Keratinocyte (primary cell): ENCODE measurements at regions not wholly inside any gene's neighbourhood (a gene's known extent, or its start where the extent isn't known, plus 50 kb on each side); places are given as distances from the start of the nearest gene placed in this dataset.

ENCODE experiments used
- DNase-seq: peaks from one replicate; pipeline ENCODE4 v3.0.0-alpha.2; 2011; ENCODE audit warnings: low read depth, missing footprints, low spot score
- FAIRE-seq: peaks from 2 replicates; lab custom pipeline; 2011; peaks lifted over from hg19 to GRCh38; lab: Jason Lieb, UNC
- H2AFZ ChIP-seq: 2 replicates; pipeline ENCODE4 v1.6.0; 2012; ENCODE audit warnings: low read length, control low read depth, inconsistent platforms; ENCODE audit not compliant: control insufficient read depth
- H3K27ac ChIP-seq: 2 replicates; pipeline ENCODE4 v1.5.1; 2011; ENCODE audit warnings: low read length; ENCODE audit not compliant: control insufficient read depth, insufficient read depth
- H3K27me3 ChIP-seq: 3 replicates; pipeline ENCODE4 v1.6.0; 2011; ENCODE audit warnings: low read length; ENCODE audit not compliant: control insufficient read depth, insufficient read depth; ENCODE audit errors: extremely low read depth
- H3K36me3 ChIP-seq, 2 experiments: 2 replicates in 1 of 2; 3 replicates in 1 of 2; pipeline ENCODE4 v1.5.1; 2011; ENCODE audit warnings: low read length in 2 of 2, mild to moderate bottlenecking in 1 of 2; ENCODE audit not compliant: control insufficient read depth in 2 of 2, insufficient read depth in 2 of 2; ENCODE audit errors: extremely low read depth in 1 of 2
- H3K4me1 ChIP-seq: 3 replicates; pipeline ENCODE4 v1.5.1; 2011; ENCODE audit warnings: low read length; ENCODE audit not compliant: control insufficient read depth, insufficient read depth; ENCODE audit errors: extremely low read depth
- H3K4me2 ChIP-seq: 3 replicates; pipeline ENCODE4 v1.6.0; 2011; ENCODE audit warnings: low read depth, low read length; ENCODE audit not compliant: control insufficient read depth, insufficient read depth; ENCODE audit errors: extremely low read depth
- H3K4me3 ChIP-seq, 3 experiments: fragments of 200-600 bp in 1 of 3; sonication (generic) in 1 of 3; 2 replicates in 2 of 3; 3 replicates in 1 of 3; pipeline ENCODE4 v1.5.1; 2011 to 2016; ENCODE audit warnings: low read length in 3 of 3, mild to moderate bottlenecking in 3 of 3, control low read depth in 2 of 3, inconsistent platforms in 1 of 3, low read depth in 1 of 3, mixed read lengths in 1 of 3, mixed run types in 1 of 3, moderate library complexity in 1 of 3; ENCODE audit not compliant: control insufficient read depth in 2 of 3, insufficient read depth in 2 of 3; ENCODE audit errors: extremely low read depth in 1 of 3
- H3K79me2 ChIP-seq: 2 replicates; pipeline ENCODE4 v1.6.0; 2012; ENCODE audit warnings: low read length; ENCODE audit not compliant: control insufficient read depth, insufficient read depth
- H3K9ac ChIP-seq: 3 replicates; pipeline ENCODE4 v1.6.0; 2011; ENCODE audit warnings: low read length; ENCODE audit not compliant: control insufficient read depth, insufficient read depth; ENCODE audit errors: extremely low read depth
- H3K9me1 ChIP-seq: 3 replicates; pipeline ENCODE4 v1.6.0; 2011; ENCODE audit warnings: low read length; ENCODE audit not compliant: control insufficient read depth, insufficient read depth; ENCODE audit errors: extremely low read depth
- H3K9me3 ChIP-seq: 2 replicates; pipeline ENCODE4 v1.5.1; 2012; ENCODE audit warnings: low read depth, low read length; ENCODE audit not compliant: control insufficient read depth
- H4K20me1 ChIP-seq: 3 replicates; pipeline ENCODE4 v1.6.0; 2011; ENCODE audit warnings: low read length; ENCODE audit not compliant: control insufficient read depth, insufficient read depth; ENCODE audit errors: extremely low read depth
- EZH2 ChIP-seq: IDR thresholded peaks from one replicate; pipeline ENCODE4 v1.6.1; 2012; ENCODE audit warnings: inconsistent platforms, mild to moderate bottlenecking, low read length, moderate library complexity
- dilution Hi-C: fragments of 300-500 bp; cut with MboI; formaldehyde crosslinking; loops from one replicate; pipeline ENCODE4 v1.7.0; 2020; ENCODE audit warnings: low sequenced_read_pairs; ENCODE audit not compliant: extremely low pct_ligation_motif_present
- TF ChIP-seq, protein P1 (sequence below), 3 experiments: IDR thresholded peaks in 1 of 3; conservative IDR thresholded peaks in 1 of 3; optimal IDR thresholded peaks in 1 of 3; 2 replicates in 2 of 3; 3 replicates in 1 of 3; pipeline versions ENCODE3 to v1.5.1; 2011; ENCODE audit warnings: low read length in 3 of 3, mild to moderate bottlenecking in 3 of 3, moderate library complexity in 2 of 3, control low read depth in 1 of 3, inconsistent platforms in 1 of 3; ENCODE audit not compliant: insufficient read depth in 2 of 3; ENCODE audit errors: extremely low read depth in 1 of 3

DNA sequence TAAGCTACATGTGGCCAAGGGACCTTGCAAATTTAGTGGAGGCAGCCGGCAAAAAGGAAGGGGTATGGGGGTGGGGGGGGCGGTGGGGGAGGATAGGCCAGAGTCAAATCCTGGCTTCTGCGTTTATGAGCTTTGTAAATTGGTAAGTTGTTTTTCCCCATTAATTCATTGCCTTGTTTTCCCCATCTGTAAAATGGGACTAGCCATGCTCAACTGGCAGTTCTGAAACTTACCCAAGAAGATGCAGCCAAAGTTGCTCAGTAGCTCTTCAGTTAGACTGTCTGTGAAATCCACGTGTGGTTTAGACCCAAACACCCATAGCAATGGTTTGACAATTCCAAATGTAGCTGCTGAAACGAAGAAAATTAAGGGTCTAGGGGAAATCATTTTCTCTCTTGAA, 52.3 kb upstream of the FAM89A start:
- H2AFZ ChIP-seq, result no peak overlapping the region
- H3K36me3 ChIP-seq, result no peaks in the 10 kb centered on the region
- H3K9me1 ChIP-seq, result no peaks in the 10 kb centered on the region
- no peaks in the 10 kb centered on the region for H3K79me2 ChIP-seq
- H3K9ac ChIP-seq, result no peak overlapping the region
- no peak overlapping the region for H3K4me3 ChIP-seq
- dilution Hi-C loops, result no loop called here
- FAIRE-seq (no peak), DNase-seq (no peak)
- H3K9me3 ChIP-seq, result no peaks in the 10 kb centered on the region
- H3K4me2 ChIP-seq, result no peak overlapping the region
- no peak for TF ChIP-seq EZH2
- TF ChIP-seq, protein P1, sequence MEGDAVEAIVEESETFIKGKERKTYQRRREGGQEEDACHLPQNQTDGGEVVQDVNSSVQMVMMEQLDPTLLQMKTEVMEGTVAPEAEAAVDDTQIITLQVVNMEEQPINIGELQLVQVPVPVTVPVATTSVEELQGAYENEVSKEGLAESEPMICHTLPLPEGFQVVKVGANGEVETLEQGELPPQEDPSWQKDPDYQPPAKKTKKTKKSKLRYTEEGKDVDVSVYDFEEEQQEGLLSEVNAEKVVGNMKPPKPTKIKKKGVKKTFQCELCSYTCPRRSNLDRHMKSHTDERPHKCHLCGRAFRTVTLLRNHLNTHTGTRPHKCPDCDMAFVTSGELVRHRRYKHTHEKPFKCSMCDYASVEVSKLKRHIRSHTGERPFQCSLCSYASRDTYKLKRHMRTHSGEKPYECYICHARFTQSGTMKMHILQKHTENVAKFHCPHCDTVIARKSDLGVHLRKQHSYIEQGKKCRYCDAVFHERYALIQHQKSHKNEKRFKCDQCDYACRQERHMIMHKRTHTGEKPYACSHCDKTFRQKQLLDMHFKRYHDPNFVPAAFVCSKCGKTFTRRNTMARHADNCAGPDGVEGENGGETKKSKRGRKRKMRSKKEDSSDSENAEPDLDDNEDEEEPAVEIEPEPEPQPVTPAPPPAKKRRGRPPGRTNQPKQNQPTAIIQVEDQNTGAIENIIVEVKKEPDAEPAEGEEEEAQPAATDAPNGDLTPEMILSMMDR (optimal IDR thresholded peaks at IDR 0.05 in 1 of 3, IDR thresholded peaks at IDR 0.05 in 1 of 3, conservative IDR thresholded peaks at IDR 0.05 in 1 of 3; ENCODE audit: extremely low read depth in 1 of 3, insufficient read depth in 2 of 3, low read length in 3 of 3), result no peak
- no peaks in the 10 kb centered on the region for H3K4me1 ChIP-seq
- no peaks in the 10 kb centered on the region for H4K20me1 ChIP-seq
- peaks cover 3% of the 10 kb centered on the region for H3K27me3 ChIP-seq
- no peak overlapping the region for H3K27ac ChIP-seq

DNA sequence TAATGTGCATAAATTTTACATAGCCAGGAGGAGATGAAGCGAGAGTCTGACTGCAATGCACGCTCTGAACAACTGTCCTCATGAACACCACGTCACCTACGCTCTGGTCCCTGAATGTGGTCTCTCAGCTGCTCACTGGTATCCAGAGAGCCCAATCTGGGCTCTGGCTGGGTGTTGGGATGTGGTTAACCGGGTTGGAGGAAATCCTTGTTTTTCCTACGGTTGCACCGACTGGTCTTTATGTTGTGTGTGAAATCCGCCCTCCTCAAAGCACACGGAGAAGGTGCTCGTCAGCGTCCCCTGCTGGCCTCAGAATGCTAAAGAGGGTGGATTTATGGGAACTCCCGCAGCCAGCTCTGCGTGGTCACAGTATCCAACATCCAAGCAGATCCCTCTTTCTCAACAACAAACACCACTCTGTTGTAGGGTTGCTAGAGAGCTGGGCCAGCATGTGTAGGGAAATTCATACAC, 51.8 kb upstream of the FAM89A start:
- FAIRE-seq, result no peak
- Histone ChIP-seq H3K36me3 (no peaks in the 10 kb centered on the region), H3K79me2 (no peaks in the 10 kb centered on the region), H4K20me1 (no peaks in the 10 kb centered on the region), H3K4me1 (no peaks in the 10 kb centered on the region), H3K27ac (no peak overlapping the region), H3K9ac (no peak overlapping the region), H3K27me3 (peaks cover 3% of the 10 kb centered on the region), H3K4me3 (no peak overlapping the region), H3K9me3 (no peaks in the 10 kb centered on the region), H3K9me1 (no peaks in the 10 kb centered on the region), H3K4me2 (no peak overlapping the region), H2AFZ (no peak overlapping the region)
- DNase-seq, result no peak
- no peak for TF ChIP-seq EZH2
- TF ChIP-seq, protein P1 (optimal IDR thresholded peaks at IDR 0.05 in 1 of 3, IDR thresholded peaks at IDR 0.05 in 1 of 3, conservative IDR thresholded peaks at IDR 0.05 in 1 of 3; ENCODE audit: extremely low read depth in 1 of 3, insufficient read depth in 2 of 3, low read length in 3 of 3), result peak; percentile 64 to 77 (median 69)
- dilution Hi-C loops, result no loop called here
